Activated CD4-positive, alpha-beta memory T cell treated with anti-CD3 and anti-CD28 coated beads for 36 hours (primary cell): ENCODE measurements at regions not wholly inside any gene's neighbourhood (a gene's known extent, or its start where the extent isn't known, plus 50 kb on each side); places are given as distances from the start of the nearest gene placed in this dataset.
"Not testable (repeated sequence)": the region's sequence is repeated elsewhere in the genome, so short reads cannot be mapped to it uniquely, and the experiment has no call there.

ENCODE experiments used
- CTCF ChIA-PET: fragments of 350-600 bp; sonication (Branson Sonifier 250); formaldehyde crosslinking; loops from one replicate; lab custom pipeline; 2021; ENCODE audit warnings: antibody characterized with exemption, inconsistent platforms; lab: Charles Lee
- POLR2A ChIA-PET: fragments of 350-600 bp; sonication (Branson Sonifier 250); formaldehyde crosslinking; loops from one replicate; lab custom pipeline; 2021; ENCODE audit warnings: antibody characterized with exemption; lab: Charles Lee
- DNase-seq: peaks from one replicate; pipeline ENCODE4 v3.0.0-alpha.2; 2020
- H3K27ac Mint-ChIP-seq: one replicate; pipeline ENCODE4 v1.8.0; 2021; ENCODE audit warnings: mixed read lengths
- H3K27me3 Mint-ChIP-seq: one replicate; pipeline ENCODE4 v1.8.0; 2021; ENCODE audit warnings: mixed read lengths
- H3K36me3 Mint-ChIP-seq: one replicate; pipeline ENCODE4 v1.8.0; 2021; ENCODE audit warnings: mixed read lengths
- H3K4me1 Mint-ChIP-seq: one replicate; pipeline ENCODE4 v1.8.0; 2021; ENCODE audit warnings: low read depth, mixed read lengths
- H3K4me3 Mint-ChIP-seq: one replicate; pipeline ENCODE4 v1.8.0; 2021; ENCODE audit warnings: mild to moderate bottlenecking, mixed read lengths
- H3K9me3 Mint-ChIP-seq: one replicate; pipeline ENCODE4 v1.8.0; 2021; ENCODE audit warnings: mixed read lengths
- intact Hi-C: fragments of 100-400 bp; cut with micrococcal nuclease; formaldehyde crosslinking; loops from one replicate; pipeline ENCODE4 v1.15.1; 2023

DNA sequence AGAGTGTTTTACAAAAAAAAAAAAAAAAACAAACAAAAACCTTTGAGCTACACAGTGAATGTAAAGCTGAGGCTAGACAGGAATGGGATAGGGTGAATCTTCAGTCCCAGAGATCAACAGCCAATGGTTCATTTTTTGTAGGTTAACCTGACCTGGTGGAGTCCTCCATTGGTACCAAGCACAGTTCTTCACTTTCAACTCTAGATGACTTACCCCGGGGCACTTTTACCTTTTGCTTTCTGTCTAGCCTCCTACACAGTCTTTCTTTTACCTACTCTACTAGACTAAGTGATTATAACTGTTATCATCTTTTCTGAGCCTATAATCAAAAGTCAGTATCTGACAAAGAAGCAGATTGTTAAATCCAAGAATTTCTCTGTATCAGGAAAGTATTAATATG is 50.9 kb downstream of the ANXA2R start:
- ChIA-PET POLR2A (interaction anchor here (0.7 to 1.8 kb wide), 3 partner anchors 20 to 81 kb away, joined by 3 to 6 read pairs (median 4); no protein-coding TSS in a partner anchor), CTCF (interaction anchor here (0.7 to 7.9 kb wide), 7 partner anchors 12 to 323 kb away, joined by 3 to 84 read pairs (median 6); no protein-coding TSS in a partner anchor)
- H3K9me3 Mint-ChIP-seq, result peaks cover 9% of the 10 kb centered on the region
- H3K27ac Mint-ChIP-seq, result peak overlapping the region; percentile 30
- H3K36me3 Mint-ChIP-seq, result peaks cover 11% of the 10 kb centered on the region
- no peak for DNase-seq
- H3K4me3 Mint-ChIP-seq, result peak overlapping the region; percentile 55
- H3K4me1 Mint-ChIP-seq, result peaks cover 53% of the 10 kb centered on the region
- intact Hi-C loops, result no loop called here
- no peaks in the 10 kb centered on the region for H3K27me3 Mint-ChIP-seq

DNA sequence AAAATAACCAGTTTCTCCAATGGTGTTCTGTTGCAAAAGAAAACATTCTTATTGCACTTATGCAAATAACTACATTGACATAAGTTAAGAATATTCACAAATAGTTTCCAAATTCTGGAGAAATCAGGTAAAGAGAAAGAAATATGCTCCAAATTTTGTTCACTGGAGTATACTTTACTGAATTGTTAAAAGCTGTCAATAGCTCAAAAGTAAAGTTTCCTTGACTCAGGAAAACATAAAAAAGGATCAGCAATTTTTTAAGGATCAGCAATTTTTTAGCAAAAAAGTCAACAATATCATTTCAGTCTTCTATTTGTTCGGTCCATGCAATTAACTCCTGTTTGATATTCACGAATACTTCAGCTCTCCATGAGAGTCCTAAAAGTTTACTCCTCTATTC is 51.6 kb downstream of the ANXA2R start:
- Mint-ChIP-seq H3K4me1 (peaks cover 53% of the 10 kb centered on the region), H3K27me3 (no peaks in the 10 kb centered on the region), H3K36me3 (peaks cover 8% of the 10 kb centered on the region), H3K27ac (peak overlapping the region; percentile 30), H3K4me3 (no peak overlapping the region), H3K9me3 (peaks cover 9% of the 10 kb centered on the region)
- no peak for DNase-seq
- ChIA-PET POLR2A (interaction anchor here (0.7 to 1.8 kb wide), 3 partner anchors 20 to 82 kb away, joined by 3 to 6 read pairs (median 4); no protein-coding TSS in a partner anchor), CTCF (interaction anchor here (0.7 to 7.9 kb wide), 6 partner anchors 12 to 324 kb away, joined by 4 to 84 read pairs (median 8); no protein-coding TSS in a partner anchor)
- intact Hi-C loops, result no loop called here

GRCh38 chr5:42985129-42986037 is 54.7 kb downstream of the ANXA2R start:
- POLR2A ChIA-PET, result interaction anchor here (0.7 kb wide), 1 partner anchor 13 kb away, joined by 3 read pairs; no protein-coding TSS in a partner anchor
- CTCF ChIA-PET, result interaction anchor here (1.1 to 4.5 kb wide), 2 partner anchors 9 to 76 kb away, joined by 4 to 17 read pairs; no protein-coding TSS in a partner anchor
- no peaks in the 10 kb centered on the region for H3K27me3 Mint-ChIP-seq
- H3K4me3 Mint-ChIP-seq, result no peak overlapping the region
- intact Hi-C loops, result no loop called here
- H3K4me1 Mint-ChIP-seq, result peaks cover 49% of the 10 kb centered on the region
- no peak for DNase-seq
- no peak overlapping the region for H3K27ac Mint-ChIP-seq
- peaks cover 9% of the 10 kb centered on the region for H3K9me3 Mint-ChIP-seq
- H3K36me3 Mint-ChIP-seq, result peaks cover 12% of the 10 kb centered on the region

DNA sequence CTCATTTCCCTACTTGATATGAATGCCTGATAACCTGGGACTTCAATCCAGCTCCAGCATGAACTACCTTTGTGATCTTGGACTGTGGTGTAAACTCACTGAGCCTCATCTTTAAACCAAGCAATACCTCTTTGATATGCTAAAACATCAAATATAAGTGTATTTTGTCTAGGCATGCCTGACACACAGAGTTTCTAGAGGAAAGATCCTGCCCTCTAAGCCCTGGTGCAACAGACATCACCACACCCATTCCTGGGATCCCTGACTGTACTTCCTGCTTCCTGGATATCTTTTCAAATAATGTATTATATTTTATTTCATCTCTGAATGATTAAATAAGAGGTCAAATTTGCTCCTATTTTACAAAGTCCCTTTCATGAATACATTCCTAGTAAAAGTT is 55.8 kb downstream of the ANXA2R start:
- no peaks in the 10 kb centered on the region for H3K27me3 Mint-ChIP-seq
- ChIA-PET POLR2A (interaction anchor here (0.7 kb wide), 1 partner anchor 12 kb away, joined by 3 read pairs; no protein-coding TSS in a partner anchor), CTCF (interaction anchor here (1.1 kb wide), 1 partner anchor 10 kb away, joined by 4 read pairs; no protein-coding TSS in a partner anchor)
- intact Hi-C loops, result no loop called here
- H3K27ac Mint-ChIP-seq, result no peak overlapping the region
- DNase-seq, result no peak
- H3K9me3 Mint-ChIP-seq, result peaks cover 8% of the 10 kb centered on the region
- no peak overlapping the region for H3K4me3 Mint-ChIP-seq
- H3K4me1 Mint-ChIP-seq, result peaks cover 40% of the 10 kb centered on the region
- peaks cover 10% of the 10 kb centered on the region for H3K36me3 Mint-ChIP-seq

GRCh38 chr5:42982107-42982622 is 58.0 kb downstream of the ANXA2R start:
- ChIA-PET CTCF (no interaction called here), POLR2A (no interaction called here)
- no peak for DNase-seq
- intact Hi-C loops, result no loop called here
- H3K27me3 Mint-ChIP-seq, result no peaks in the 10 kb centered on the region
- no peak overlapping the region for H3K4me3 Mint-ChIP-seq
- no peaks in the 10 kb centered on the region for H3K9me3 Mint-ChIP-seq
- H3K36me3 Mint-ChIP-seq, result peaks cover 7% of the 10 kb centered on the region
- no peak overlapping the region for H3K27ac Mint-ChIP-seq
- H3K4me1 Mint-ChIP-seq, result peaks cover 25% of the 10 kb centered on the region

DNA sequence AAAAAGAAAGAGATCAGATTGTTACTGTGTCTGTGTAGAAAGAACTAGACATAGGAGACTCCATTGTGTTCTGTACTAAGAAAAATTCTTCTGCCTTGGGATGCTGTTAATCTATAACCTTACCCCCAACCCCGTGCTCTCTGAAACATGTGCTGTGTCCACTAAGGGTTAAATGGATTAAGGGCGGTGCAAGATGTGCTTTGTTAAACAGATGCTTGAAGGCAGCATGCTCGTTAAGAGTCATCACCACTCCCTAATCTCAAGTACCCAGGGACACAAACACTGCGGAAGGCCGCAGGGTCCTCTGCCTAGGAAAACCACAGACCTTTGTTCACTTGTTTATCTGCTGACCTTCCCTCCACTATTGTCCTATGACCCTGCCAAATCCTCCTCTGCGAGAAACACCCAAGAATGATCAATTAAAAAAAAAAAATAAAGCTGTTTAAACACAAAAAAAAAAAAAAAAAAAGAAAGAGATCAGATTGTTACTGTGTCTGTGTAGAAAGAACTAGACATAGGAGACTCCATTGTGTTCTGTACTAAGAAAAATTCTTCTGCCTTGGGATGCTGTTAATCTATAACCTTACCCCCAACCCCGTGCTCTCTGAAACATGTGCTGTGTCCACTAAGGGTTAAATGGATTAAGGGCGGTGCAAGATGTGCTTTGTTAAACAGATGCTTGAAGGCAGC is 58.6 kb downstream of the ANXA2R start:
- CTCF ChIA-PET, POLR2A ChIA-PET: not testable (repeated sequence)

DNA sequence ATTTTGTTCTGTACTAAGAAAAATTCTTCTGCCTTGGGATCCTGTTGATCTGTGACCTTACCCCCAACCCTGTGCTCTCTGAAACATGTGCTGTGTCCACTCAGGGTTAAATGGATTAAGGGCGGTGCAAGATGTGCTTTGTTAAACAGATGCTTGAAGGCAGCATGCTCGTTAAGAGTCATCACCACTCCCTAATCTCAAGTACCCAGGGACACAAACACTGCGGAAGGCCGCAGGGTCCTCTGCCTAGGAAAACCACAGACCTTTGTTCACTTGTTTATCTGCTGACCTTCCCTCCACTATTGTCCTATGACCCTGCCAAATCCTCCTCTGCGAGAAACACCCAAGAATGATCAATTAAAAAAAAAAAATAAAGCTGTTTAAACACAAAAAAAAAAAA is 59.1 kb downstream of the ANXA2R start:
- H3K4me3 Mint-ChIP-seq, H3K27me3 Mint-ChIP-seq, POLR2A ChIA-PET, H3K36me3 Mint-ChIP-seq, DNase-seq, CTCF ChIA-PET, intact Hi-C loops, H3K27ac Mint-ChIP-seq, H3K9me3 Mint-ChIP-seq: not testable (repeated sequence)
- peaks cover 13% of the 10 kb centered on the region for H3K4me1 Mint-ChIP-seq

More for the DNA sequence above, 58.6 kb downstream of the ANXA2R start:
- DNase-seq, H3K27ac Mint-ChIP-seq, H3K27me3 Mint-ChIP-seq, H3K9me3 Mint-ChIP-seq, H3K4me3 Mint-ChIP-seq, intact Hi-C loops, H3K36me3 Mint-ChIP-seq: not testable (repeated sequence)
- peaks cover 19% of the 10 kb centered on the region for H3K4me1 Mint-ChIP-seq

- POLR2A ChIA-PET, H3K4me1 Mint-ChIP-seq, H3K4me3 Mint-ChIP-seq, H3K27ac Mint-ChIP-seq, H3K27me3 Mint-ChIP-seq, H3K36me3 Mint-ChIP-seq, CTCF ChIA-PET, DNase-seq, H3K9me3 Mint-ChIP-seq, intact Hi-C loops: not testable (repeated sequence)
Measured at GRCh38 chr5:42980391-42980790, 59.7 kb downstream of the ANXA2R start.

GRCh38 chr5:42979242-42979641 is 60.9 kb downstream of the ANXA2R start:
- H3K27ac Mint-ChIP-seq, POLR2A ChIA-PET, DNase-seq, H3K4me1 Mint-ChIP-seq, H3K4me3 Mint-ChIP-seq, H3K27me3 Mint-ChIP-seq, CTCF ChIA-PET, H3K36me3 Mint-ChIP-seq, intact Hi-C loops, H3K9me3 Mint-ChIP-seq: not testable (repeated sequence)

DNA sequence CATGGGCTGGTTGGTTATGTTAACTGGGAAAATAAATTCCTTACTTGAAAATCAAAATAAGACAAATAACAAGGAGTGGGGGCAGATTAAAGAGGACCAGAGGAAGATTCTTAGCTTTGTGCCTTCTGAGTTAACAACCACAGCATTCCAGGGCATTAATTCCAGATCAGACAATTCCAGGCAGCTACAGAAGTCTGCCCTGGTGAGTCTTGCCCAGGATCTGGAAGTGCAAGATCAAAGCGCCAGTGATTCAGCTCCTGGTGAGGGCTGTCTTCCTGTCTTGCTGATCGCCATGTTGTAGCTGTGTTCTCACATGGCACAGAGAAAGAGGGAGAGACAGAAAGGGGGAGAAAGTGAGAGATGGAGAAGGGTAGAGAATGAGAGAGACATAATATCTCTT is 65.6 kb downstream of the ANXA2R start:
- no peaks in the 10 kb centered on the region for H3K4me1 Mint-ChIP-seq
- no peak for DNase-seq
- no peaks in the 10 kb centered on the region for H3K9me3 Mint-ChIP-seq
- no peak overlapping the region for H3K27ac Mint-ChIP-seq
- H3K27me3 Mint-ChIP-seq, result no peaks in the 10 kb centered on the region
- intact Hi-C loops, result no loop called here
- no peak overlapping the region for H3K4me3 Mint-ChIP-seq
- peaks cover 6% of the 10 kb centered on the region for H3K36me3 Mint-ChIP-seq
- CTCF ChIA-PET, result interaction anchor here (0.6 to 1.8 kb wide), 2 partner anchors 39 to 66 kb away, joined by 3 to 5 read pairs; no protein-coding TSS in a partner anchor
- POLR2A ChIA-PET, result no interaction called here

- peak; percentile 30 for DNase-seq
- Mint-ChIP-seq H3K36me3 (peaks cover 3% of the 10 kb centered on the region), H3K9me3 (no peaks in the 10 kb centered on the region), H3K4me1 (peaks cover 8% of the 10 kb centered on the region), H3K27me3 (no peaks in the 10 kb centered on the region), H3K27ac (no peak overlapping the region), H3K4me3 (no peak overlapping the region)
- intact Hi-C loops, result no loop called here
- ChIA-PET POLR2A (interaction anchor here (1.0 to 1.2 kb wide), 2 partner anchors 14 to 20 kb away, joined by 3 read pairs; no protein-coding TSS in a partner anchor), CTCF (interaction anchor here (1.1 to 2.0 kb wide), 4 partner anchors 21 to 67 kb away, joined by 3 to 11 read pairs (median 6); no protein-coding TSS in a partner anchor)
Measured at GRCh38 chr5:42970636-42971559, 69.2 kb downstream of the ANXA2R start.
